Hematopoietic multipotent progenitor cell treated with erythropoietin and hydrocortisone succinate and interleukin-3 and kit ligand, for 17 days (in vitro differentiated cells): ENCODE measurements at regions not wholly inside any gene's neighbourhood (a gene's known extent, or its start where the extent isn't known, plus 50 kb on each side); places are given as distances from the start of the nearest gene placed in this dataset.
"Not testable (repeated sequence)": the region's sequence is repeated elsewhere in the genome, so short reads cannot be mapped to it uniquely, and the experiment has no call there.

ENCODE experiments used
- DNase-seq: peaks from one replicate; pipeline ENCODE4 v3.0.0-alpha.2; 2015; ENCODE audit warnings: low spot score

- DNase-seq = no peak
Measured at GRCh38 chr1:188723332-188724020, 1754.2 kb downstream of the BRINP3 start.

DNA sequence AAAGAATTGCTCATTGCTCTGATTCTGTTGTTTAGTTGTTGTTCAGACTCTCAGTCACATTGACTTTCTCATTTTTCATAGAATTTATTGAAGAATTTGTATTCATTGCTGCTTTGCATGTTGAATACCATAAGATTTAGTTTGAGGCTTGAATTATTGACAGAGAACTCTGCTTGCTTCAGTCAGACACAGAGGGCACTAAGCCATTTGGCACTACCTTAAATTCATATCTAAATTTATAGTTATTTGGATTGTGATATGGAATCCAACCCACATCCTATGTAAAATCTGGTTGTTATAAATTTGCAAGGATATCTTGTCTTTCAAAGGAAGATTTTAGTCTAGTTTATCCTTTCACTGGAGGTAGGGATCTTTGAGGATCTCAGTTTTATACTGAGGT, 1748.6 kb downstream of the BRINP3 start:
- DNase-seq = no peak

DNA sequence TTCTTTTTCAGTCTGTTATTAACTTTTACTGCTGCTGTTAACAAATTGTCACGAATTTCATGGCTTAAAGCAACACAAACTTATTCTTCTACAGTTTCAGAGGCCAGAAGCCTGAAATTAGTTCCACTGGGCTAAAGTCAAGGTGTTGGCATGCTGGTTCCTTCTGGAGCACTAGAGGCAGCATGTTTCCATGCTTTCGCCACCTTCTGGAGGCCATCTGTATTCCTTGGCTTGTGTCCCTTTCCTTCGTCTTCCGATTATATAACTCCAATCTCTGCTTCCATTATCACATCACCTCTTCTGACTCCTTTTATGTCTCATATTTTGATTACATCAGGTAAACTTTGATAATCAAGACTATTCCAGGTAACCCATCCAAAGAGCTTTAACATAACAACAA, 1742.1 kb downstream of the BRINP3 start:
- no peak for DNase-seq

DNA sequence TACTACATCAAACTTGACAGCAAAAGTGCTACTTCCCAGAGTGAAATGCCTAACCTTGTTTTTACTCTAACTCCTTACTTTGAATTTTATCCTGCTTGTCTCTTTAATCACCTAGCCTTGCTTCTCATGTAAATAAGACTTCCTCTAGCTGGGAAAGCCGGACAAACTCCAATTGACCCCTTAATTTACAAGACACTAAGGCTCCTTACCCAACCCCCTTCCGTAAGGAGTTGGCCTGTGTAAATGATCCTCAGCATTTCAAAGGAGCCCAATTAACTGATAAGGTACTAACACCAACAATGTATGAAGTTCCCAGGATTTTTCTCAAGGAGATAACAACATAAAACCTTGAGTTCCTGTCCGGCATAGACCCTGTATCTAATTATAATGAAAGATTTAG, 1728.4 kb downstream of the BRINP3 start:
- not testable (repeated sequence) for DNase-seq

DNA sequence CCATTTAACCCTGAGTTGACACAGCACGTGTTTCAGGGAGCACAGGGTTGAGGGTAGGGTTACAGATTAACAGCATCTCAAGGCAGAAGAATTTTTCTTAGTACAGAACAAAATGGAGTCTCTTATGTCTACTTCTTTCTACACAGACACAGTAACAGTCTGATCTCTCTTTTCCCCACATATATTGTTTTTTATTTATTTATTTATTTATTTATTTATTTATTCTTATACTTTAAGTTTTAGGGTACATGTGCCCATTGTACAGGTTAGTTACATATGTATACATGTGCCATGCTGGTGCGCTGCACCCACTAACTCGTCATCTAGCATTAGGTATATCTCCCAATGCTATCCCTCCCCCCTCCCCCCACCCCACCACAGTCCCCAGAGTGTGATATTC, 1725.6 kb downstream of the BRINP3 start:
- DNase-seq = not testable (repeated sequence)

- DNase-seq = not testable (repeated sequence)
Measured at GRCh38 chr1:188757747-188758146, 1719.9 kb downstream of the BRINP3 start.

- no peak for DNase-seq
Measured at GRCh38 chr1:188761226-188761625, 1716.4 kb downstream of the BRINP3 start.

- no peak for DNase-seq
Measured at GRCh38 chr1:188762166-188762743, 1715.4 kb downstream of the BRINP3 start.

DNA sequence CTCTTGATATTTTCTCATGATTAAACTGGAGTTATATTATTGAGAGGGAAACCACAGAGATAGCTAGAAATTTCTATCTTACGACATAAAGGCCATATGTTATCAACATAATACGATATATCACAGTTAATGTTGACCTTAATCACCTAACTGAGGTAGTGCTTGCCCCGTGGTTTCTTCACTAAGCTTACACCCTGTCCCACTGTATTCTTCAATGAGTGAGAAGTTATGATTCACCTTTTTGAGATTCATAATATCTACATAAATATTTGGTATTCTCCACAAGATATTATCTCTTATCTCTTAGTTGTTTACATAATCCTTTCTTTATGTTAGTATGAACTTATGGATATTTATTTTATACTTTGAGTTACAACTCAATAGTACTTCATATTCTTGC, 1714.1 kb downstream of the BRINP3 start:
- DNase-seq = no peak

DNA sequence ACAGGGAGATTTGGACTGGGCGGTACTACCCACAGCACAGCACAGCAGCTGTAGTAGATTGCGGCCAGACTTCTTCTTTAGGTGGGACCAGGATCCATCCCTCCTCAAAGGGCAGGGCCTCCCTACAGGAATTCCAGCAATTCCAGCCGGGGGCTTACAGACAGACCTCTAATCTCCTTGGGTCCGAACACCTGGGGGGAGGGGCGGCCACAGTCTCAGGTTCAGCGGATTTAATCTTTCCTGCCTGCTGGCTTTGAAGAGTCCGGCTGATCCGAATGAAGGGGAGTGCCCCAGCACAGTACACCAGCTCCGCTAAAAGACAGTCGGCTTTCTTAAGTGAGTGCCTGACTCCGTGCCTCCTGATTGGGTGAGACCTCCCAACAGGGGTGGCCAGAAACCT, 1708.5 kb downstream of the BRINP3 start:
- no peak for DNase-seq

GRCh38 chr1:188769936-188770335, 1707.7 kb downstream of the BRINP3 start:
- no peak for DNase-seq

DNA sequence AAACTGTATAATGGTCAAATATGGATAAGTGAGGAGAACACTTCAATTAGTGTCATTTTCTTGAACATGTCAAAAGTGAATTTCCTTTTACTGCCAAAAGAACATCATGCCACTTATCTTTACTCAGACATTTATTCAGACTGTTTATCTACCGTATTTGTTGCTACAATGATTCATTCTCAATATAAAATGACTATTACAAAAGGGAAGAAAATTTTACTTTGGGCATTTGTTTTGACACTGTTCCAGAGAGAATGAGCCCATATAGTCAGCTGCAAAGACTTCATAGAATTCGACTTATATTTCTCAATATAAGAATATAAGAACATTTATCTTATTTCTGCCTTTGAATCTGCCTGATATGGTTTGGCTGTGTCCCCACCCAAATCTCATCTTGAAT, 1699.1 kb downstream of the BRINP3 start:
- DNase-seq = no peak

DNA sequence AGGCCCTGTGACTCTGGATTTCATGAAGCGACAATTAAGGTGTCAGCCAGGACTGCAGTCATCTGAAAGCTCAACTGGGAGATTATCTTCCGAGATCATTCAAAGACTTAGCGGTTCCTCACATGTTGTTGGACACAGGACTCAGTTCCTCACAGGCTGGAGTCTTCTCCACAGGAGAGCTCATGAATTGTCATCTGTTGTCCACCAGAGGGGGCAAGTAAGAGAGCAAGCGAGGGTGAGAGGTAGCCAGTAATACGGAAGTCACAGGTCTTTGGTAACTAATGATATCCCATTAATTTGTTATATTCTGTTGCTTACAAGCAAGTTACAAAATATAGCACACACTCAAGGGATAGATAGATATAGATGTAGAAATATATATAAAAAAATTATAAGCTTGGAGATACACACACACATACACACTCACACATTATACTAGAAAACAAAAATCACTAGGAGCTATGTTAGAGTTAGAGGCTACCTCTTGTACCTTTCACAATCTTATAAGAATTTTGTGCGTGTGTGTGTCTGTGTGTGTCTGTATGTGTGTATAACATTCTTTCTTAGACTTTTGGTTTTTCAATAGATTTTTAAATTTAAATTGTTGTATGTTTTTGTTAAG, 1695.3 kb downstream of the BRINP3 start:
- DNase-seq = no peak

- DNase-seq = no peak
Measured at GRCh38 chr1:188794969-188795368, 1682.7 kb downstream of the BRINP3 start.

DNA sequence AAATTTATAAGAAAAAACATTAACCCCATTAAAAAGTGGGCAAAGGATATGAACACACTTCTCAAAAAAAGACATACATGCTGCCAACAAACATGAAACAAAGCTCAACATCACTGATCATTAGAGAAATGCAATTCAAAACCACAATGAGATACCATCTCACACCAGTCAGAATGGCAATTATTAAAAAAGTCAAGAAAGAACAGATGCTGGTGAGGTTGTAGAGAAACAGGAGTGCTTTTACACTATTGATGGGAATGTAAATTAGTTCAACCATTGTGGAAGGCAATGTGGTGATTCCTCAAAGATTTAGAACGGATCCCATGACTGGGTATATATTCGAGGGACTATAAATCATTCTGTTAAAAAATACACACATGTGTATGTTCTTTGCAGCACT, 1665.5 kb downstream of the BRINP3 start:
- DNase-seq = not testable (repeated sequence)

DNA sequence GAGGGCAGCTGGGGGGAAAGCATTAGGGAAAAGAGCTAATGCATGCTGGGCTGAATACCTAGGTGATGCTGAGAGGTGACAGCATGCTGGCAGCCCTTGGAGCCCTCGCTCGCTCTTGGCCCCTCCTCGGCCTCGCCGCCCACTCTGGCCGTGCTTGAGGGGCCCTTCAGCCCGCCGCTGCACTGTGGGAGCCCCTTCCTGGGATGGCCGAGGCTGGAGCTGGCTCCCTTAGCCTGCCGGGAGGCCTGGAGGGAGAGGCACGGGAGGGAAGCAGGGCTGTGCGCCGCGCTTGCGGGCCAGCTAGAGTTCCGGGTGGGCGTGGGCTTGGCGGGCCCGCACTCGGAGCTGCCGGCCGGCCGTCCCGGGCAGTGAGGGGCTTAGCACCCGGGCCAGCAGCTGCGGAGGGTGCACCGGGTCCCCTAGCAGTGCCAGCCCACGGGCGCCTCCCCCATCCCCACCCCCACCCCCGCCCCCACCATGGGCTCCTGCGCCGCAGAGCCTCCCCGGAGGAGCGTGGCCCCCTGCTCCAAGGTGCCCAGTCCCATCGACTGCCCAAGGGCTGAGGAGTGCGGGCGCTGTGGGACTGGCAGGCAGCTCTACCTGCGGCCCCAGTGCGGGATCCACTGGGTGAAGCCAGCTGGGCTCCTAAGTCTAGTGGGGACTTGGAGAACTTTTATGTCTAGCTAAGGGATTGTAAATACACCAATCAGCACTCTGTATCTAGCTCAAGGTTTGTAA, 1664.7 kb downstream of the BRINP3 start:
- not testable (repeated sequence) for DNase-seq

DNA sequence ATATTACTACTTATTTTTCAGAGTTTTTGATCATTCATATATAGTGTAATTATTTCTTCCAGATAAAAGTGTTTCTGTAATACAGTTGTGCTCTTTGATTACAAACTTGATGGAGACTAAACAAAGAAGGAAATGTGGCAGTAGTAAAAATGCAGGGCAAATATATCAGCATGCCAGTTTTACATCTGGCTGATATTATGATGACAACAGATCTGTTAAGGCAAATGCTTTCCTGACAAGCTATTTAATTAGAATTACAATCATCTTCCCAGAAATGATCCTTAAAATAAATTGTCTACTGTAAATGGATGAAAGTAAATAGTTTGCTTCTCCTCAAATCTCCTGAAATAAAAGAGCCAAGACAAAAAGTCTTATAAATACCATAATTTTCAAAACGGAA, 1659.8 kb downstream of the BRINP3 start:
- DNase-seq = no peak

GRCh38 chr1:188822248-188822647, 1655.4 kb downstream of the BRINP3 start:
- no peak for DNase-seq

DNA sequence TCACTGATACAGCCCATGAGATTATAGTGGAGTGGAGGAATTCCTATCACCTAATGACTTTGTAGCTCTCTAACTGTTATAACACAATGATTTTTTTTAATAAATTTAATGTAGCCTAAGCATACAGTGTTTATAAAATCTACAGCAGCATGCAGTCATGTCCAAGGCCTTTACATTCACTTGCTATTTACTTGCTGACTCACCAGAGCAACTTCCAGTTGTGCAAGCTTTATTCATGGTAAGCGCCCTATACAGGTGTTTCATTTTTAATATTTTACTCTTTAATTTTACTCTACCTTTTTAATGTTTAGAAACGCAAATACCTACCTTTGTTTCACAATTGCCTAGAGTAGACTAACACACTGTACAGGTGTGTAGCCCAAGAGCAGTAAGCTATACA, 1652.2 kb downstream of the BRINP3 start:
- no peak for DNase-seq

GRCh38 chr1:188826800-188827199, 1650.9 kb downstream of the BRINP3 start:
- DNase-seq = no peak

GRCh38 chr1:188827400-188827799, 1650.3 kb downstream of the BRINP3 start:
- DNase-seq = no peak

- not testable (repeated sequence) for DNase-seq
Measured at GRCh38 chr1:188841111-188841696, 1636.5 kb downstream of the BRINP3 start.

- no peak for DNase-seq
Measured at GRCh38 chr1:188846468-188846867, 1631.2 kb downstream of the BRINP3 start.
